ENCODE measurements at regions not wholly inside any gene's neighbourhood (a gene's known extent, or its start where the extent isn't known, plus 50 kb on each side); places are given as distances from the start of the nearest gene placed in this dataset.

- TF ChIP-seq, protein P1, sequence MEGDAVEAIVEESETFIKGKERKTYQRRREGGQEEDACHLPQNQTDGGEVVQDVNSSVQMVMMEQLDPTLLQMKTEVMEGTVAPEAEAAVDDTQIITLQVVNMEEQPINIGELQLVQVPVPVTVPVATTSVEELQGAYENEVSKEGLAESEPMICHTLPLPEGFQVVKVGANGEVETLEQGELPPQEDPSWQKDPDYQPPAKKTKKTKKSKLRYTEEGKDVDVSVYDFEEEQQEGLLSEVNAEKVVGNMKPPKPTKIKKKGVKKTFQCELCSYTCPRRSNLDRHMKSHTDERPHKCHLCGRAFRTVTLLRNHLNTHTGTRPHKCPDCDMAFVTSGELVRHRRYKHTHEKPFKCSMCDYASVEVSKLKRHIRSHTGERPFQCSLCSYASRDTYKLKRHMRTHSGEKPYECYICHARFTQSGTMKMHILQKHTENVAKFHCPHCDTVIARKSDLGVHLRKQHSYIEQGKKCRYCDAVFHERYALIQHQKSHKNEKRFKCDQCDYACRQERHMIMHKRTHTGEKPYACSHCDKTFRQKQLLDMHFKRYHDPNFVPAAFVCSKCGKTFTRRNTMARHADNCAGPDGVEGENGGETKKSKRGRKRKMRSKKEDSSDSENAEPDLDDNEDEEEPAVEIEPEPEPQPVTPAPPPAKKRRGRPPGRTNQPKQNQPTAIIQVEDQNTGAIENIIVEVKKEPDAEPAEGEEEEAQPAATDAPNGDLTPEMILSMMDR (IDR thresholded peaks at IDR 0.05; ENCODE audit: extremely low read depth, missing control alignments): no peak
- DNase-seq (ENCODE audit: low spot score): no peak
Observed at GRCh38 chr12:124637581-124637981, 70.2 kb upstream of the NCOR2 start.

DNA sequence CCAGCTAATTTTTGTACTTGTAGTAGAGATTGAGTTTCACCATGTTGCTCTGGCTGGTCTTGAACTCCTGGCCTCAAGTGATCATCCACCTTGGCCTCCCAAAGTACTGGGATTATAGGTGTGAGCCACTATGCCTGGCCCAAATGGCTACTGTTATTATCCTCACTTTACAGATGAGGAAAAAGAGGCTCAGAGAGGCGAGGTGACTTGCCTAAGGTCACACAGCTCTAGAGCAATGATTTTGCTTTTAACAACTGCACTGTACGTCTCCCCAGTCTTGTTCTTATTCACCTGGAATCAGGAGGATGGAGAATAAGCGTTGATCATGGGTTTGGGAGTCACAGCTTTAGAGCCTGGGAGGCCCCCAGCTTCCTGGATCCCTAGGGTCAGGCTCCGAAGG is 69.8 kb upstream of the NCOR2 start:
- TF ChIP-seq, protein P1 (IDR thresholded peaks at IDR 0.05; ENCODE audit: extremely low read depth, missing control alignments): no peak
- no peak for DNase-seq (ENCODE audit: low spot score)

- no peak for DNase-seq (ENCODE audit: low spot score)
- TF ChIP-seq, protein P1 (IDR thresholded peaks at IDR 0.05; ENCODE audit: extremely low read depth, missing control alignments): no peak
Observed at GRCh38 chr12:124636138-124636978, 68.9 kb upstream of the NCOR2 start.

GRCh38 chr12:124635316-124635715 is 67.9 kb upstream of the NCOR2 start:
- TF ChIP-seq, protein P1 (IDR thresholded peaks at IDR 0.05; ENCODE audit: extremely low read depth, missing control alignments): no peak
- DNase-seq (ENCODE audit: low spot score): no peak

- TF ChIP-seq, protein P1 (IDR thresholded peaks at IDR 0.05; ENCODE audit: extremely low read depth, missing control alignments): no peak
- DNase-seq (ENCODE audit: low spot score): no peak
Observed at GRCh38 chr12:124633365-124634362, 66.3 kb upstream of the NCOR2 start.

- TF ChIP-seq, protein P1 (IDR thresholded peaks at IDR 0.05; ENCODE audit: extremely low read depth, missing control alignments): no peak
- DNase-seq (ENCODE audit: low spot score): no peak
Observed at GRCh38 chr12:124632519-124632984, 65.1 kb upstream of the NCOR2 start.

All from GM20000 (cell line).